Loucy (cell line): ENCODE measurements at regions not wholly inside any gene's neighbourhood (a gene's known extent, or its start where the extent isn't known, plus 50 kb on each side); places are given as distances from the start of the nearest gene placed in this dataset.

ENCODE experiments used
- EZH2phosphoT487 ChIP-seq: fragments of 200-600 bp; IDR thresholded peaks from 2 replicates; pipeline ENCODE4 v1.6.1; 2018; ENCODE audit warnings: antibody characterized with exemption, mild to moderate bottlenecking, moderate library complexity, borderline replicate concordance
- TF ChIP-seq, protein P1 (sequence below): fragments of 200-600 bp; sonication (generic); conservative IDR thresholded peaks from 2 replicates; pipeline ENCODE4 v1.5.1; 2014; ENCODE audit warnings: mild to moderate bottlenecking, antibody characterized with exemption, low read length

DNA sequence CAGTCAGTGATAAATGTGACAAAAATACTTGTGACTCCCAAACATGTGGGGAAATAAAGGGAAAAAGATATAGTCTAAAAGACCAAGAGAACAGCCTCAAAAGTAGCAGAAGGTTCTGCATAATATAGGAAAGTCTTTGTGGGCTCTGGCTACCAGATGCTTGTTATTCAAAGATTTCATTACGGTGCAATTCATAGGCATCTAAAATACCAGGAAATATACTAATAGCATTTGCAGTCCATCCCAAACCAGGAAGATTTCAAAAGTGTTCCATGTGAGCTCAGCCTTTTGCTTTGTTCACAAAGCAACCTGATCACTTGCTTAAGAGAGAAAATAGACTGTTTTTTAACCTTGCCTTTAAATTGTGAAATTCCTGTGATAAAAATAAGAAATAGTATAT lies 506.7 kb upstream of the MARCKS start:
- TF ChIP-seq, protein P1, sequence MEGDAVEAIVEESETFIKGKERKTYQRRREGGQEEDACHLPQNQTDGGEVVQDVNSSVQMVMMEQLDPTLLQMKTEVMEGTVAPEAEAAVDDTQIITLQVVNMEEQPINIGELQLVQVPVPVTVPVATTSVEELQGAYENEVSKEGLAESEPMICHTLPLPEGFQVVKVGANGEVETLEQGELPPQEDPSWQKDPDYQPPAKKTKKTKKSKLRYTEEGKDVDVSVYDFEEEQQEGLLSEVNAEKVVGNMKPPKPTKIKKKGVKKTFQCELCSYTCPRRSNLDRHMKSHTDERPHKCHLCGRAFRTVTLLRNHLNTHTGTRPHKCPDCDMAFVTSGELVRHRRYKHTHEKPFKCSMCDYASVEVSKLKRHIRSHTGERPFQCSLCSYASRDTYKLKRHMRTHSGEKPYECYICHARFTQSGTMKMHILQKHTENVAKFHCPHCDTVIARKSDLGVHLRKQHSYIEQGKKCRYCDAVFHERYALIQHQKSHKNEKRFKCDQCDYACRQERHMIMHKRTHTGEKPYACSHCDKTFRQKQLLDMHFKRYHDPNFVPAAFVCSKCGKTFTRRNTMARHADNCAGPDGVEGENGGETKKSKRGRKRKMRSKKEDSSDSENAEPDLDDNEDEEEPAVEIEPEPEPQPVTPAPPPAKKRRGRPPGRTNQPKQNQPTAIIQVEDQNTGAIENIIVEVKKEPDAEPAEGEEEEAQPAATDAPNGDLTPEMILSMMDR = no peak
- TF ChIP-seq EZH2phosphoT487 = no peak
